ENCODE measurements at regions not wholly inside any gene's neighbourhood (a gene's known extent, or its start where the extent isn't known, plus 50 kb on each side); places are given as distances from the start of the nearest gene placed in this dataset.
"Not testable (repeated sequence)": the region's sequence is repeated elsewhere in the genome, so short reads cannot be mapped to it uniquely, and the experiment has no call there.

- DNase-seq (ENCODE audit: low read depth), result no peak
Measured at GRCh38 chr9:109597496-109597895, 99.4 kb upstream of the PTPN3 start.

- DNase-seq (ENCODE audit: low read depth), result no peak
Measured at GRCh38 chr9:109599131-109599530, 101.0 kb upstream of the PTPN3 start.

GRCh38 chr9:109599711-109600110 lies 101.6 kb upstream of the PTPN3 start:
- no peak for DNase-seq (ENCODE audit: low read depth)

GRCh38 chr9:109600142-109600541 lies 102.0 kb upstream of the PTPN3 start:
- DNase-seq (ENCODE audit: low read depth), result peak; percentile 8

- no peak for DNase-seq (ENCODE audit: low read depth)
Measured at GRCh38 chr9:109601181-109601580, 103.1 kb upstream of the PTPN3 start.

- no peak for DNase-seq (ENCODE audit: low read depth)
Measured at GRCh38 chr9:109602987-109603386, 104.9 kb upstream of the PTPN3 start.

- no peak for DNase-seq (ENCODE audit: low read depth)
Measured at GRCh38 chr9:109604131-109604530, 106.0 kb upstream of the PTPN3 start.

- no peak for DNase-seq (ENCODE audit: low read depth)
Measured at GRCh38 chr9:109604781-109605180, 106.7 kb upstream of the PTPN3 start.

GRCh38 chr9:109609060-109609459 lies 111.0 kb upstream of the PTPN3 start:
- no peak for DNase-seq (ENCODE audit: low read depth)

- DNase-seq (ENCODE audit: low read depth), result no peak
Measured at GRCh38 chr9:109616571-109617120, 118.5 kb upstream of the PTPN3 start.

GRCh38 chr9:109619310-109619709 lies 121.2 kb upstream of the PTPN3 start:
- no peak for DNase-seq (ENCODE audit: low read depth)

- DNase-seq (ENCODE audit: low read depth), result no peak
Measured at GRCh38 chr9:109624143-109624542, 126.0 kb upstream of the PTPN3 start.

GRCh38 chr9:109624896-109625295 lies 126.8 kb upstream of the PTPN3 start:
- DNase-seq (ENCODE audit: low read depth), result no peak

GRCh38 chr9:109627042-109627441 lies 128.9 kb upstream of the PTPN3 start:
- no peak for DNase-seq (ENCODE audit: low read depth)

GRCh38 chr9:109629615-109630014 lies 131.5 kb upstream of the PTPN3 start:
- no peak for DNase-seq (ENCODE audit: low read depth)

- DNase-seq (ENCODE audit: low read depth), result no peak
Measured at GRCh38 chr9:109632817-109633216, 134.7 kb upstream of the PTPN3 start.

- DNase-seq (ENCODE audit: low read depth), result peak; percentile 14
Measured at GRCh38 chr9:109639674-109640579, 140.1 kb upstream of the PALM2AKAP2 start.

- peak; percentile 5 for DNase-seq (ENCODE audit: low read depth)
Measured at GRCh38 chr9:109640580-109641371, 139.2 kb upstream of the PALM2AKAP2 start.

GRCh38 chr9:109641372-109641659 lies 138.7 kb upstream of the PALM2AKAP2 start:
- DNase-seq (ENCODE audit: low read depth), result no peak

GRCh38 chr9:109652112-109652511 lies 127.9 kb upstream of the PALM2AKAP2 start:
- DNase-seq (ENCODE audit: low read depth), result peak; percentile 17

GRCh38 chr9:109652971-109653370 lies 127.0 kb upstream of the PALM2AKAP2 start:
- DNase-seq (ENCODE audit: low read depth), result no peak

- no peak for DNase-seq (ENCODE audit: low read depth)
Measured at GRCh38 chr9:109653470-109653869, 126.5 kb upstream of the PALM2AKAP2 start.

- not testable (repeated sequence) for DNase-seq (ENCODE audit: low read depth)
Measured at GRCh38 chr9:109663978-109664377, 116.0 kb upstream of the PALM2AKAP2 start.
